GM13977 (cell line): ENCODE measurements at regions not wholly inside any gene's neighbourhood (a gene's known extent, or its start where the extent isn't known, plus 50 kb on each side); places are given as distances from the start of the nearest gene placed in this dataset.

ENCODE experiments used
- DNase-seq: peaks from one replicate; pipeline ENCODE4 v3.0.0; 2012; ENCODE audit warnings: low spot score
- in situ Hi-C: fragments of 300-500 bp; cut with MboI; formaldehyde crosslinking; loops from one replicate; pipeline ENCODE4 v1.12.0; 2022; ENCODE audit warnings: low sequenced_read_pairs, low pct_unique_long_range_greater_than_20kb, mixed read lengths, inconsistent platforms; ENCODE audit not compliant: unreplicated experiment
- TF ChIP-seq, protein P1 (sequence below): IDR thresholded peaks from 2 replicates; pipeline ENCODE4 v1.5.1; 2012; ENCODE audit warnings: mild to moderate bottlenecking, control low read depth; ENCODE audit not compliant: insufficient read depth; ENCODE audit errors: extremely low read depth, missing control alignments

DNA sequence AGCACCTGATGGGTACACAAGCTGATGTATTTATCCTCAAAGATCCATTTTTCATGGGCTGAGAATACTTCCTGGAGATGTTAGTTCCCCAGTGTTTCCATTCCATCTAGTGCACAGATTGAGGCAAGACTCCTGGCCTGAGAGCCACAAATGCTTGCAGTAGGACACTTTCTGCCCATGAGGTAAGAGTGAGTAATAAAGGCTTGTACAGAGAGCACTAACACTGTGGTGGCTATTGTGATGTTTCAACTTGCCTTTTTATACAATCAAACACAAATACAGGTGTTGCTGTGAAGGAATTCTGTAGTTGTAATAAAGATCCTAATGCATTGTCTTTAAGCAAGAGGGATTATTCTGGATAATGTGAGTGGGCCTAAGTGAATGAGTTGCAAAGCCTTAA is 186.1 kb upstream of the ADAMTS5 start:
- TF ChIP-seq, protein P1, sequence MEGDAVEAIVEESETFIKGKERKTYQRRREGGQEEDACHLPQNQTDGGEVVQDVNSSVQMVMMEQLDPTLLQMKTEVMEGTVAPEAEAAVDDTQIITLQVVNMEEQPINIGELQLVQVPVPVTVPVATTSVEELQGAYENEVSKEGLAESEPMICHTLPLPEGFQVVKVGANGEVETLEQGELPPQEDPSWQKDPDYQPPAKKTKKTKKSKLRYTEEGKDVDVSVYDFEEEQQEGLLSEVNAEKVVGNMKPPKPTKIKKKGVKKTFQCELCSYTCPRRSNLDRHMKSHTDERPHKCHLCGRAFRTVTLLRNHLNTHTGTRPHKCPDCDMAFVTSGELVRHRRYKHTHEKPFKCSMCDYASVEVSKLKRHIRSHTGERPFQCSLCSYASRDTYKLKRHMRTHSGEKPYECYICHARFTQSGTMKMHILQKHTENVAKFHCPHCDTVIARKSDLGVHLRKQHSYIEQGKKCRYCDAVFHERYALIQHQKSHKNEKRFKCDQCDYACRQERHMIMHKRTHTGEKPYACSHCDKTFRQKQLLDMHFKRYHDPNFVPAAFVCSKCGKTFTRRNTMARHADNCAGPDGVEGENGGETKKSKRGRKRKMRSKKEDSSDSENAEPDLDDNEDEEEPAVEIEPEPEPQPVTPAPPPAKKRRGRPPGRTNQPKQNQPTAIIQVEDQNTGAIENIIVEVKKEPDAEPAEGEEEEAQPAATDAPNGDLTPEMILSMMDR, result no peak
- no peak for DNase-seq
- in situ Hi-C loops, result no loop called here

DNA sequence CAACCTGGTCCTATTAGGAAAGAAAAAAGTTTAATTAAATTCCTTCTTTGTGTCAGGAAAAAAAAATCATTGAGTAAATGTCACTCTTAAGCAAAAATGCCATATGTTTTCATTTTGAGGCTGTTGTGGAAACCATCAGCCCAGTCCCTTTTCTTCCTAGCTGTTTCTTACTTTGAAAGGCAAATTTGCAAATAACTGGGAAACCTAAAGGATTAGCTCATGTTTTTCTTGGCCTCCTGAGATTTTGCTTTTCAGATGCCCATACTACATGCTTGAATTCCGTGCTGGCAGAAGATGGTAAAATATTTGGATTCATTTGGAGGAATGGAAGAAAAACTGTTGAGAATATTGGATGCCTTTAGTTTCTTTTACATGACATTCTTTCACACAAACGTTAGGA is 182.1 kb upstream of the ADAMTS5 start:
- no peak for DNase-seq
- in situ Hi-C loops, result no loop called here
- TF ChIP-seq, protein P1, result no peak

DNA sequence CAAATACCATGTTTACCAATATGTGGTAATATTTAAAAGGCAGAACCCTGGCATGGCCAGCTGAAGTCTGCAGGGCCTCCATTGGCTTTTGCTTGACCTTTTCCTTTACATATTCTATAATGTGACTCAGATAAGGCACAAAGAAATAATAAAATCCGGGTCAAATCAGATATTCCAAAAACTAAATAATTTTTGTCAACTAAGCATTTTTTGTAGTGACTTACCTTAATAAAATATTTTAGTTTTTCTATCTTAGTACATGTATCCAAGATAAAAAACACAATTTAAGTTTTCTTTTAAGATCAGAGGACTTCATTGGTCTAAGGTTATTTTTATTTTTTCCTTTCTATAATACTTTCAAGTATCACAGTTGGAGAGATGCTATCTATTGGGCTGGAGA is 179.4 kb upstream of the ADAMTS5 start:
- in situ Hi-C loops, result no loop called here
- TF ChIP-seq, protein P1, result no peak
- no peak for DNase-seq

DNA sequence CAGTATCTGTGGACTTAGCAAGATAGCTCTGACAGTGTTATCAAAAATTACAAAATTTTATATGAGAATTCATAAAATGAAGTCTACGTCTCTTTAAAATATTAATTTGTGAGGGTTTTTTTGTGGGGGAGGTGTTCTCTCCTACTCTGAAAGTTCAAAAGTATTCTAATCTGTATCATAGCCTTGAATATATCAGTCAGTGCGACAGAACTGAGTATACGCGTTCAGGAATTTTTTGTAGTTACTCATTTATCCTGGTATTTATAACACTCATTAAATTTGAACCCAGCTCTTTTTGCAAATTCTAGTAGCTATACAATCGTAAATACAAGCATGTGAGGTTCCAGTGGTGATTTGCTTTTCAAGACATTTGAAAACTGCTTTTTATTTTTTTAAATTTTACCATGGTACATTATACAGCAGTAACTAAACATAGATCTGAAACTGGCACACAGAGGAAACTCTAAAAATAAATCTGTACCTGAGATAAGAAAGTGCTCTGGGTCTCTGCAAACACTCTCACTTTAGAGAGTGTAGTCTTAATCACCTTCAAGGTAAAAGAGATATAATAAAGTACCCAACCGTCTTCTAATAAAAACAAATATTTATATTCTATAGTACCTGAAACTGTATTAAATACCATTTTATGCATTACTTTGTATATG is 178.4 kb upstream of the ADAMTS5 start:
- in situ Hi-C loops, result no loop called here
- TF ChIP-seq, protein P1, result no peak
- DNase-seq, result no peak

DNA sequence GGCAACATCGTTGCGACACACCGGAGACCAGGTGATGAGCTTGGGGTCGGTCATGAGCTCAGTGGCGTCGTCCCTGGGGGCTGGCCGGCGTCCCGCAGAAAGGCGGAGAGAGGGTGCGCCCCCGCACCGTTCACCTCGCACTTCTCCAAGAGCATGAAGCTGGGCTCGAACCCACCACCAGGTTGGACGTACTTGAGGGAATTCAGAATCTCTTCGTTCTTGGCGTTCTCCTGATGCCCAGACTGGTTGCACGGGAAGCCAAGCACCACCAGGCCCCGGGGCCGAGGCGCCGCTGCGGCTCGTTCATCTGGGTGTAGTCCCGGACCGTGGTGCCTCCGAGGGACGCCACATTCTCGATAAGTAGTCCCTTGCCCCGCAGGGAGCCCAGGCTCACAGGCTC is 176.6 kb upstream of the ADAMTS5 start:
- no peak for DNase-seq
- TF ChIP-seq, protein P1, result no peak
- in situ Hi-C loops, result no loop called here

DNA sequence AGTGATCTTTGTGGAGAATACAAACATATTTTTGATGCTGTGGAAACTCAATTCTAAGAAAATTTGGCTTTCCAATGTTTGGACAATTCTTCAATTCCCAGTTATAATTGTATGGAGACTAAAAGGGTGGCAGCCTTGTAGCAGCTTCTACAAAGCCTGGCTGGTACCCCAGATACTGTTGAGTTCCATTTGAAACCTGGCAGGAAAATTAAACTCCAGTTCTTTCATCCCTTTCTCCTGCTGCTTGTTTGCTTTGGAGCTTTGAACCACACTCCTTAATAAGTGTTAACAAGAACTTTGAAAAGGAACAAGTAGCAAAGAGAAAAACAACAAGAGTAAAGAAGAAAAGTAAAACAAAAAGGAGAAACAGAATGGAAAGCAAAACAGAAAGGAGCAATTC is 172.6 kb upstream of the ADAMTS5 start:
- in situ Hi-C loops, result no loop called here
- TF ChIP-seq, protein P1, result no peak
- DNase-seq, result no peak
